HCT116 (cell line): ENCODE measurements at regions not wholly inside any gene's neighbourhood (a gene's known extent, or its start where the extent isn't known, plus 50 kb on each side); places are given as distances from the start of the nearest gene placed in this dataset.

ENCODE experiments used
- ATAC-seq: fragments of 200-7000 bp; cut with Tn5 transposase; 2 replicates; pipeline ENCODE4 v1.9.1; 2020; ENCODE audit warnings: mild to moderate bottlenecking, moderate library complexity
- BruUV-seq: library from RNA; stranded (reverse); fragments of 400-500 nt; replicated peaks from 2 replicates; lab custom pipeline; 2021; lab: Mats Ljungman, UMichigan
- CTCF ChIA-PET: fragments of 300-600 bp; sonication (Branson Sonifier 250); formaldehyde crosslinking; loops from one replicate; lab custom pipeline; 2021; ENCODE audit warnings: antibody characterized with exemption; lab: Charles Lee
- POLR2A ChIA-PET: fragments of 300-600, 350-600 bp; sonication (Branson Sonifier 250); formaldehyde crosslinking; loops from one replicate; lab custom pipeline; 2021; ENCODE audit warnings: antibody characterized with exemption; lab: Charles Lee
- RAD21 ChIA-PET, 2 experiments: fragments of 300-600 bp; sonication (Branson Sonifier 250); formaldehyde crosslinking; loops; one replicate each; lab custom pipeline; 2023; ENCODE audit warnings: low total read pairs in 2 of 2; ENCODE audit not compliant: uncharacterized antibody in 2 of 2, unreplicated experiment in 2 of 2, low non-redundant PET in 1 of 2; lab: Charles Lee
- DNase-seq: peaks from one replicate; pipeline ENCODE4 v3.0.0-alpha.2; 2010; ENCODE audit warnings: low read depth, low spot score
- H2AFZ ChIP-seq: fragments of 200-600 bp; shearing (Covaris generic), sonication (generic); 2 replicates; pipeline ENCODE4 v1.6.1; 2017; ENCODE audit warnings: low read depth, mixed run types, mixed read lengths, antibody characterized with exemption, low read length; ENCODE audit not compliant: poor library complexity, severe bottlenecking
- H3K27ac ChIP-seq: 2 replicates; pipeline ENCODE4 v1.5.1; 2012; ENCODE audit warnings: low read depth, low read length
- H3K27me3 ChIP-seq: fragments of 200-600 bp; sonication (generic); 2 replicates; pipeline ENCODE4 v1.6.1; 2016; ENCODE audit warnings: mixed run types, low read length, mixed read lengths; ENCODE audit not compliant: insufficient read depth
- H3K36me3 ChIP-seq, 2 experiments: fragments of 200-500 bp in 1 of 2; fragments of 200-600 bp in 1 of 2; sonication (Bioruptor generic) in 1 of 2; sonication (generic) in 1 of 2; 2 replicates each; pipeline versions ENCODE4 v1.5.1 to v1.6.1; 2014 to 2016; ENCODE audit warnings: low read length in 2 of 2, inconsistent platforms in 1 of 2, mixed read lengths in 1 of 2, mixed run types in 1 of 2; ENCODE audit not compliant: insufficient read depth in 2 of 2, control insufficient read depth in 1 of 2
- H3K4me1 ChIP-seq, 2 experiments: fragments of 200-600 bp in 1 of 2; sonication (generic) in 1 of 2; 2 replicates each; pipeline versions ENCODE4 v1.5.1 to v1.6.1; 2012 to 2017; ENCODE audit warnings: low read length in 2 of 2, inconsistent platforms in 1 of 2, mild to moderate bottlenecking in 1 of 2, mixed read lengths in 1 of 2, mixed run types in 1 of 2, moderate library complexity in 1 of 2; ENCODE audit not compliant: insufficient read depth in 2 of 2, control insufficient read depth in 1 of 2
- H3K4me2 ChIP-seq: fragments of 200-600 bp; sonication (generic); 2 replicates; pipeline ENCODE4 v1.6.1; 2017; ENCODE audit warnings: mixed run types, low read length, mixed read lengths
- H3K4me3 ChIP-seq, 2 experiments: fragments of 200-600 bp in 1 of 2; sonication (generic) in 1 of 2; replicated peaks in 1 of 2; 2 replicates each; pipeline ENCODE4 v1.5.1; 2011 to 2016; ENCODE audit warnings: low read length in 2 of 2, control low read depth in 1 of 2, low read depth in 1 of 2, mild to moderate bottlenecking in 1 of 2, mixed read lengths in 1 of 2, mixed run types in 1 of 2
- H3K79me2 ChIP-seq: fragments of 200-600 bp; sonication (generic); 2 replicates; pipeline ENCODE4 v1.6.1; 2017; ENCODE audit warnings: mild to moderate bottlenecking, mixed run types, low read length, moderate library complexity, mixed read lengths; ENCODE audit not compliant: insufficient read depth
- H3K9ac ChIP-seq: fragments of 200-600 bp; sonication (generic); 2 replicates; pipeline ENCODE4 v1.6.1; 2016; ENCODE audit warnings: low read length, mixed read lengths
- H3K9me2 ChIP-seq: fragments of 200-600 bp; sonication (generic), shearing (Covaris generic); 2 replicates; pipeline ENCODE4 v1.6.1; 2017; ENCODE audit warnings: mixed run types, mild to moderate bottlenecking, moderate library complexity; ENCODE audit not compliant: insufficient read depth
- H3K9me3 ChIP-seq, 2 experiments: fragments of 200-500 bp in 1 of 2; fragments of 200-600 bp in 1 of 2; sonication (Bioruptor generic) in 1 of 2; sonication (generic) in 1 of 2; 2 replicates each; pipeline ENCODE4 v1.6.1; 2014 to 2017; ENCODE audit warnings: low read length in 2 of 2, mixed read lengths in 2 of 2, inconsistent platforms in 1 of 2, low read depth in 1 of 2, mild to moderate bottlenecking in 1 of 2, mixed run types in 1 of 2, moderate library complexity in 1 of 2; ENCODE audit not compliant: control insufficient read depth in 1 of 2, insufficient read depth in 1 of 2
- H4K20me1 ChIP-seq: fragments of 200-600 bp; sonication (generic), shearing (Covaris generic); 2 replicates; pipeline ENCODE4 v1.6.1; 2017; ENCODE audit warnings: mixed run types, mild to moderate bottlenecking, moderate library complexity; ENCODE audit not compliant: insufficient read depth
- CEBPB ChIP-seq: IDR thresholded peaks from 2 replicates; pipeline ENCODE4 v1.6.1; 2012; ENCODE audit warnings: low read depth
- ELF1 ChIP-seq: IDR thresholded peaks from 2 replicates; pipeline ENCODE4 v1.6.1; 2012; ENCODE audit warnings: low read depth, borderline replicate concordance
- FOSL1 ChIP-seq: IDR thresholded peaks from 2 replicates; pipeline ENCODE4 v1.6.1; 2012; ENCODE audit warnings: low read depth
- RAD21 ChIP-seq: IDR thresholded peaks from 2 replicates; pipeline ENCODE4 v1.6.1; 2012; ENCODE audit warnings: low read depth, mild to moderate bottlenecking
- SIN3A ChIP-seq: IDR thresholded peaks from 2 replicates; pipeline ENCODE4 v1.6.1; 2012; ENCODE audit warnings: low read depth
- intact Hi-C: fragments of 100-400 bp; cut with micrococcal nuclease; formaldehyde crosslinking; loops from 2 replicates; pipeline ENCODE4 v1.10.0; 2022
- TF ChIP-seq, protein P1 (sequence below): IDR thresholded peaks from 2 replicates; pipeline ENCODE4 v1.6.1; 2012
- TF ChIP-seq, protein P2 (sequence below), 3 experiments: fragments of 200-600 bp in 1 of 3; sonication (generic) in 1 of 3; IDR thresholded peaks in 2 of 3; conservative IDR thresholded peaks in 1 of 3; 2 replicates each; pipeline ENCODE4 v1.5.1; 2012 to 2017; ENCODE audit warnings: low read depth in 2 of 3, low read length in 2 of 3, antibody characterized with exemption in 1 of 3, borderline replicate concordance in 1 of 3, control low read depth in 1 of 3, mild to moderate bottlenecking in 1 of 3, mixed read lengths in 1 of 3, mixed run types in 1 of 3, moderate library complexity in 1 of 3; ENCODE audit not compliant: insufficient read depth in 1 of 3
- TF ChIP-seq, protein P3 (sequence below): IDR thresholded peaks from 2 replicates; pipeline ENCODE4 v1.6.1; 2011; ENCODE audit warnings: mild to moderate bottlenecking, low read length, moderate library complexity; ENCODE audit not compliant: insufficient replicate concordance; ENCODE audit errors: extremely low read depth
- TF ChIP-seq, protein P4 (sequence below): IDR thresholded peaks from 2 replicates; pipeline ENCODE4 v1.6.1; 2012

DNA sequence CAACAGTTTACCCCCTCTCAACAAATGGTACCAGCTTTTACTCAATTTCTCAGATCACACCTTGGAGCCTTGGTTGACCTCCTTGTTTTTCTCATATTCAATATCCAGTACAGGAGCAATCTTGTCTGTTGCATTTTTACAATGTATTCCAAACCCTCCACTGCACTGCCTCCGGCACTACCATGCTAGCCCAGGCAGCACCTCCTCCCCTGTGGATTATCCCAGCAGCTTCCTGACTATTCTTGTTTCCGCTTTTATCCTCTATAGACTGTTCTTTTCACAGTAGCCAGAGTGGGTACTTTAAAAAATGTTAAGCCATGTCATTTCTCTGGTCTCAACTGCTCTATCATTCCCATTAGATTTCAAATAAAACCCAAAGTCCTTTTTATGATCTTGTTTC lies 253.4 kb upstream of the GPRIN3 start:
- ChIA-PET CTCF (no interaction called here), RAD21 (no interaction called here)
- TF ChIP-seq, protein P1, sequence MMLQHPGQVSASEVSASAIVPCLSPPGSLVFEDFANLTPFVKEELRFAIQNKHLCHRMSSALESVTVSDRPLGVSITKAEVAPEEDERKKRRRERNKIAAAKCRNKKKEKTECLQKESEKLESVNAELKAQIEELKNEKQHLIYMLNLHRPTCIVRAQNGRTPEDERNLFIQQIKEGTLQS: no peak
- TF ChIP-seq ELF1: no peak
- TF ChIP-seq SIN3A: no peak
- TF ChIP-seq, protein P2, sequence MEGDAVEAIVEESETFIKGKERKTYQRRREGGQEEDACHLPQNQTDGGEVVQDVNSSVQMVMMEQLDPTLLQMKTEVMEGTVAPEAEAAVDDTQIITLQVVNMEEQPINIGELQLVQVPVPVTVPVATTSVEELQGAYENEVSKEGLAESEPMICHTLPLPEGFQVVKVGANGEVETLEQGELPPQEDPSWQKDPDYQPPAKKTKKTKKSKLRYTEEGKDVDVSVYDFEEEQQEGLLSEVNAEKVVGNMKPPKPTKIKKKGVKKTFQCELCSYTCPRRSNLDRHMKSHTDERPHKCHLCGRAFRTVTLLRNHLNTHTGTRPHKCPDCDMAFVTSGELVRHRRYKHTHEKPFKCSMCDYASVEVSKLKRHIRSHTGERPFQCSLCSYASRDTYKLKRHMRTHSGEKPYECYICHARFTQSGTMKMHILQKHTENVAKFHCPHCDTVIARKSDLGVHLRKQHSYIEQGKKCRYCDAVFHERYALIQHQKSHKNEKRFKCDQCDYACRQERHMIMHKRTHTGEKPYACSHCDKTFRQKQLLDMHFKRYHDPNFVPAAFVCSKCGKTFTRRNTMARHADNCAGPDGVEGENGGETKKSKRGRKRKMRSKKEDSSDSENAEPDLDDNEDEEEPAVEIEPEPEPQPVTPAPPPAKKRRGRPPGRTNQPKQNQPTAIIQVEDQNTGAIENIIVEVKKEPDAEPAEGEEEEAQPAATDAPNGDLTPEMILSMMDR (IDR thresholded peaks at IDR 0.05 in 2 of 3, conservative IDR thresholded peaks at IDR 0.05 in 1 of 3; ENCODE audit: borderline replicate concordance in 1 of 3, insufficient read depth in 1 of 3, low read depth in 2 of 3, low read length in 2 of 3): no peak
- TF ChIP-seq, protein P3, sequence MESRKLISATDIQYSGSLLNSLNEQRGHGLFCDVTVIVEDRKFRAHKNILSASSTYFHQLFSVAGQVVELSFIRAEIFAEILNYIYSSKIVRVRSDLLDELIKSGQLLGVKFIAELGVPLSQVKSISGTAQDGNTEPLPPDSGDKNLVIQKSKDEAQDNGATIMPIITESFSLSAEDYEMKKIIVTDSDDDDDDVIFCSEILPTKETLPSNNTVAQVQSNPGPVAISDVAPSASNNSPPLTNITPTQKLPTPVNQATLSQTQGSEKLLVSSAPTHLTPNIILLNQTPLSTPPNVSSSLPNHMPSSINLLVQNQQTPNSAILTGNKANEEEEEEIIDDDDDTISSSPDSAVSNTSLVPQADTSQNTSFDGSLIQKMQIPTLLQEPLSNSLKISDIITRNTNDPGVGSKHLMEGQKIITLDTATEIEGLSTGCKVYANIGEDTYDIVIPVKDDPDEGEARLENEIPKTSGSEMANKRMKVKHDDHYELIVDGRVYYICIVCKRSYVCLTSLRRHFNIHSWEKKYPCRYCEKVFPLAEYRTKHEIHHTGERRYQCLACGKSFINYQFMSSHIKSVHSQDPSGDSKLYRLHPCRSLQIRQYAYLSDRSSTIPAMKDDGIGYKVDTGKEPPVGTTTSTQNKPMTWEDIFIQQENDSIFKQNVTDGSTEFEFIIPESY: no peak
- TF ChIP-seq RAD21: no peak
- no peak for TF ChIP-seq CEBPB
- TF ChIP-seq FOSL1: no peak
- TF ChIP-seq, protein P4, sequence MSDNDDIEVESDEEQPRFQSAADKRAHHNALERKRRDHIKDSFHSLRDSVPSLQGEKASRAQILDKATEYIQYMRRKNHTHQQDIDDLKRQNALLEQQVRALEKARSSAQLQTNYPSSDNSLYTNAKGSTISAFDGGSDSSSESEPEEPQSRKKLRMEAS: no peak
- TF ChIP-seq, all 23 proteins: peak for 0
- ATAC-seq (no peak), DNase-seq (no peak)
- H3K4me1 ChIP-seq: no peaks in the 10 kb centered on the region
- H3K4me3 ChIP-seq: no peak overlapping the region
- H2AFZ ChIP-seq: no peak overlapping the region
- H3K27ac ChIP-seq: no peak overlapping the region
- no peak overlapping the region for H3K9ac ChIP-seq
- intact Hi-C loops: no loop called here
- BruUV-seq: no TSS peak
- no peaks in the 10 kb centered on the region for H4K20me1 ChIP-seq
- no peaks in the 10 kb centered on the region for H3K36me3 ChIP-seq
- no peak overlapping the region for H3K4me2 ChIP-seq
- H3K9me2 ChIP-seq: no peaks in the 10 kb centered on the region
- no peaks in the 10 kb centered on the region for H3K79me2 ChIP-seq
- POLR2A ChIA-PET: no interaction called here
- H3K27me3 ChIP-seq: no peaks in the 10 kb centered on the region
- no peaks in the 10 kb centered on the region for H3K9me3 ChIP-seq
